Neural cell (in vitro differentiated cells): ENCODE measurements at regions not wholly inside any gene's neighbourhood (a gene's known extent, or its start where the extent isn't known, plus 50 kb on each side); places are given as distances from the start of the nearest gene placed in this dataset.

Experiments used
- H2AFZ ChIP-seq: fragments of 200-600, 300-800 bp; sonication (generic), shearing (Covaris generic); 2 replicates; pipeline ENCODE4 v1.6.0; 2014; ENCODE audit warnings: low read depth, mild to moderate bottlenecking, antibody characterized with exemption, low read length, moderate library complexity
- H3F3A ChIP-seq: fragments of 200-600 bp; shearing (Covaris generic); 2 replicates; pipeline ENCODE4 v1.6.1; 2016; ENCODE audit warnings: mild to moderate bottlenecking, moderate library complexity, mixed read lengths, antibody characterized with exemption, low read length; ENCODE audit not compliant: insufficient read depth, poor library complexity, severe bottlenecking
- H3K27ac ChIP-seq: fragments of 200-600, 300-800 bp; sonication (generic), shearing (Covaris generic); 2 replicates; pipeline ENCODE4 v1.5.1; 2014; ENCODE audit warnings: mild to moderate bottlenecking, low read length, moderate library complexity
- H3K27me3 ChIP-seq: fragments of 300-800, 200-600 bp; sonication (generic), shearing (Covaris generic); 2 replicates; pipeline ENCODE4 v1.6.0; 2014; ENCODE audit warnings: mild to moderate bottlenecking, low read depth, low read length, moderate library complexity; ENCODE audit not compliant: insufficient read depth
- H3K36me3 ChIP-seq: fragments of 300-800, 200-600 bp; sonication (generic), shearing (Covaris generic); 2 replicates; pipeline ENCODE4 v1.5.1; 2014; ENCODE audit warnings: mild to moderate bottlenecking, antibody characterized with exemption, low read length, moderate library complexity; ENCODE audit not compliant: insufficient read depth
- H3K4me2 ChIP-seq: fragments of 300-800, 200-600 bp; sonication (generic), shearing (Covaris generic); 2 replicates; pipeline ENCODE4 v1.6.0; 2014; ENCODE audit warnings: mild to moderate bottlenecking, low read length
- H3K4me3 ChIP-seq: fragments of 300-800, 200-600 bp; sonication (generic), shearing (Covaris generic); 2 replicates; pipeline ENCODE4 v1.5.1; 2014; ENCODE audit warnings: mild to moderate bottlenecking, low read length, moderate library complexity
- H3K79me2 ChIP-seq: fragments of 200-600 bp; shearing (Covaris generic); replicated peaks from 2 replicates; pipeline ENCODE4 v1.6.0; 2014; ENCODE audit warnings: mild to moderate bottlenecking, low read length, moderate library complexity; ENCODE audit not compliant: insufficient read depth
- H3K9ac ChIP-seq: fragments of 300-800, 200-600 bp; sonication (generic), shearing (Covaris generic); 2 replicates; pipeline ENCODE4 v1.6.1; 2016; ENCODE audit warnings: mild to moderate bottlenecking, low read length, mixed read lengths
- H3K9me2 ChIP-seq: fragments of 200-600 bp; shearing (Covaris generic); 2 replicates; pipeline ENCODE4 v1.6.1; 2016; ENCODE audit warnings: mild to moderate bottlenecking, low read length, mixed read lengths; ENCODE audit not compliant: insufficient read depth
- H3K9me3 ChIP-seq: fragments of 200-600, 300-800 bp; sonication (generic), shearing (Covaris generic); 2 replicates; pipeline ENCODE4 v1.6.1; 2016; ENCODE audit warnings: mild to moderate bottlenecking, mixed run types, low read length, moderate library complexity, mixed read lengths
- H4K20me1 ChIP-seq: fragments of 200-600 bp; shearing (Covaris generic); 2 replicates; pipeline ENCODE4 v1.6.1; 2016; ENCODE audit warnings: mild to moderate bottlenecking, mixed run types; ENCODE audit not compliant: insufficient read depth
- EP300 ChIP-seq: fragments of 450-650 bp; conservative IDR thresholded peaks from 2 replicates; pipeline ENCODE4 v1.6.1; 2014; ENCODE audit warnings: antibody characterized with exemption, mild to moderate bottlenecking, moderate library complexity; ENCODE audit not compliant: poor library complexity, severe bottlenecking
- EZH2 ChIP-seq: fragments of 200-600, 300-800 bp; shearing (Covaris generic), sonication (generic); IDR thresholded peaks from 2 replicates; pipeline ENCODE4 v1.6.1; 2014; ENCODE audit warnings: antibody characterized with exemption, low read length, borderline replicate concordance, mild to moderate bottlenecking; ENCODE audit not compliant: insufficient read depth, poor library complexity, severe bottlenecking
- MXI1 ChIP-seq: fragments of 450-650 bp; conservative IDR thresholded peaks from 2 replicates; pipeline ENCODE4 v1.6.1; 2014; ENCODE audit warnings: antibody characterized with exemption, mild to moderate bottlenecking; ENCODE audit not compliant: poor library complexity, severe bottlenecking
- POLR2AphosphoS5 ChIP-seq: IDR thresholded peaks from 2 replicates; pipeline ENCODE4 v1.6.1; 2012
- RAD21 ChIP-seq: fragments of 450-650 bp; conservative IDR thresholded peaks from 2 replicates; pipeline ENCODE4 v1.6.1; 2014; ENCODE audit warnings: antibody characterized with exemption, mild to moderate bottlenecking, moderate library complexity
- SMC3 ChIP-seq: fragments of 450-650 bp; conservative IDR thresholded peaks from 2 replicates; pipeline ENCODE4 v1.6.1; 2014; ENCODE audit warnings: antibody characterized with exemption, mild to moderate bottlenecking, moderate library complexity; ENCODE audit not compliant: poor library complexity
- TAF1 ChIP-seq: IDR thresholded peaks from 2 replicates; pipeline ENCODE4 v1.6.1; 2012; ENCODE audit warnings: low read depth
- TF ChIP-seq, protein P1 (sequence below): IDR thresholded peaks from 2 replicates; pipeline ENCODE4 v1.6.1; 2012; ENCODE audit warnings: borderline replicate concordance
- TF ChIP-seq, protein P2 (sequence below): fragments of 450-650 bp; IDR thresholded peaks from 2 replicates; pipeline ENCODE4 v1.5.1; 2014; ENCODE audit warnings: antibody characterized with exemption, mild to moderate bottlenecking, moderate library complexity; ENCODE audit not compliant: poor library complexity, severe bottlenecking

DNA sequence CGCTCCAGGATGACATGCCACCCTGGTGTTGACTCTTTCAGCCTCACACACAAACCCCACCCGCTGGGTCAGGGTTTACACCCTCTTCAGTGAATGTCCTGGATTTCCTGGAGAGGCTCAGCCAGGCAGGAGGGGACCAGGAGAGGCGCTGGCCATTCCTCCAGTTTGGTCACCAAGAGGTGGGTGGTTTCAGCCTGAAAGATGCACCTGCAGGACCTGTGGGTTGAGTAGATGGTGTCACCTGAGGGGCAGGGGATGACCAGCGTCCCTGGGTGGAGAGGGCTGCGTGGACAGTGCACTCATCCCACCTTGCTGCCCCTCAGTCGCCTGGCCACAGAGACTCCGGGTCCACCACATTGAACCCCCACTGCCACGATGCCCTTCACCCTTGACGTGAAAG is 179.7 kb downstream of the ASMT start:
- Histone ChIP-seq H3K79me2 (no peaks in the 10 kb centered on the region), H3K27me3 (no peaks in the 10 kb centered on the region), H3F3A (no peaks in the 10 kb centered on the region), H3K4me3 (no peak overlapping the region), H3K9me3 (no peaks in the 10 kb centered on the region), H3K27ac (no peak overlapping the region), H3K9me2 (no peaks in the 10 kb centered on the region), H3K4me2 (no peak overlapping the region), H3K9ac (no peak overlapping the region), H4K20me1 (no peaks in the 10 kb centered on the region), H3K36me3 (no peaks in the 10 kb centered on the region), H2AFZ (no peak overlapping the region)
- TF ChIP-seq EP300 (no peak), POLR2AphosphoS5 (no peak), MXI1 (no peak), TAF1 (no peak), EZH2 (no peak), RAD21 (no peak), SMC3 (no peak)
- TF ChIP-seq, protein P1, sequence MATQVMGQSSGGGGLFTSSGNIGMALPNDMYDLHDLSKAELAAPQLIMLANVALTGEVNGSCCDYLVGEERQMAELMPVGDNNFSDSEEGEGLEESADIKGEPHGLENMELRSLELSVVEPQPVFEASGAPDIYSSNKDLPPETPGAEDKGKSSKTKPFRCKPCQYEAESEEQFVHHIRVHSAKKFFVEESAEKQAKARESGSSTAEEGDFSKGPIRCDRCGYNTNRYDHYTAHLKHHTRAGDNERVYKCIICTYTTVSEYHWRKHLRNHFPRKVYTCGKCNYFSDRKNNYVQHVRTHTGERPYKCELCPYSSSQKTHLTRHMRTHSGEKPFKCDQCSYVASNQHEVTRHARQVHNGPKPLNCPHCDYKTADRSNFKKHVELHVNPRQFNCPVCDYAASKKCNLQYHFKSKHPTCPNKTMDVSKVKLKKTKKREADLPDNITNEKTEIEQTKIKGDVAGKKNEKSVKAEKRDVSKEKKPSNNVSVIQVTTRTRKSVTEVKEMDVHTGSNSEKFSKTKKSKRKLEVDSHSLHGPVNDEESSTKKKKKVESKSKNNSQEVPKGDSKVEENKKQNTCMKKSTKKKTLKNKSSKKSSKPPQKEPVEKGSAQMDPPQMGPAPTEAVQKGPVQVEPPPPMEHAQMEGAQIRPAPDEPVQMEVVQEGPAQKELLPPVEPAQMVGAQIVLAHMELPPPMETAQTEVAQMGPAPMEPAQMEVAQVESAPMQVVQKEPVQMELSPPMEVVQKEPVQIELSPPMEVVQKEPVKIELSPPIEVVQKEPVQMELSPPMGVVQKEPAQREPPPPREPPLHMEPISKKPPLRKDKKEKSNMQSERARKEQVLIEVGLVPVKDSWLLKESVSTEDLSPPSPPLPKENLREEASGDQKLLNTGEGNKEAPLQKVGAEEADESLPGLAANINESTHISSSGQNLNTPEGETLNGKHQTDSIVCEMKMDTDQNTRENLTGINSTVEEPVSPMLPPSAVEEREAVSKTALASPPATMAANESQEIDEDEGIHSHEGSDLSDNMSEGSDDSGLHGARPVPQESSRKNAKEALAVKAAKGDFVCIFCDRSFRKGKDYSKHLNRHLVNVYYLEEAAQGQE: no peak
- TF ChIP-seq, protein P2, sequence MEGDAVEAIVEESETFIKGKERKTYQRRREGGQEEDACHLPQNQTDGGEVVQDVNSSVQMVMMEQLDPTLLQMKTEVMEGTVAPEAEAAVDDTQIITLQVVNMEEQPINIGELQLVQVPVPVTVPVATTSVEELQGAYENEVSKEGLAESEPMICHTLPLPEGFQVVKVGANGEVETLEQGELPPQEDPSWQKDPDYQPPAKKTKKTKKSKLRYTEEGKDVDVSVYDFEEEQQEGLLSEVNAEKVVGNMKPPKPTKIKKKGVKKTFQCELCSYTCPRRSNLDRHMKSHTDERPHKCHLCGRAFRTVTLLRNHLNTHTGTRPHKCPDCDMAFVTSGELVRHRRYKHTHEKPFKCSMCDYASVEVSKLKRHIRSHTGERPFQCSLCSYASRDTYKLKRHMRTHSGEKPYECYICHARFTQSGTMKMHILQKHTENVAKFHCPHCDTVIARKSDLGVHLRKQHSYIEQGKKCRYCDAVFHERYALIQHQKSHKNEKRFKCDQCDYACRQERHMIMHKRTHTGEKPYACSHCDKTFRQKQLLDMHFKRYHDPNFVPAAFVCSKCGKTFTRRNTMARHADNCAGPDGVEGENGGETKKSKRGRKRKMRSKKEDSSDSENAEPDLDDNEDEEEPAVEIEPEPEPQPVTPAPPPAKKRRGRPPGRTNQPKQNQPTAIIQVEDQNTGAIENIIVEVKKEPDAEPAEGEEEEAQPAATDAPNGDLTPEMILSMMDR: no peak

DNA sequence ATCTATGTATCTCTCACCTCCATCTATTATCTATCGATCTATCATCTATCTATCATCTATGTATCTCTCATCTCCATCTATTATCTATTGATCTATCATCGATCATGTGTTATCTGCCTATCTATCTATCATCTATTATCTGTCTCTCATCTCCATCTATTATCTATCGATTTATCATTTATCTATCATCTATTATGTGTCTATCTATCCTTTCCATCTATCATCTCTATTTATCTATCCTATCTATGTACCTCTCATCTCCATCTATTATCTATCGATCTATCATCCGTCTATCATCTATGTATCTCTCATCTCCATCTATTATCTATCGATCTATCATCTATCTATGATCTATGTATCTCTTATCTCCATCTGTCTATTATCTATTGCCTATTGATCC is 188.1 kb downstream of the ASMT start:
- H3K36me3 ChIP-seq: no peaks in the 10 kb centered on the region
- H3F3A ChIP-seq: no peaks in the 10 kb centered on the region
- H3K79me2 ChIP-seq: no peaks in the 10 kb centered on the region
- no peaks in the 10 kb centered on the region for H3K9me2 ChIP-seq
- H3K27me3 ChIP-seq: no peaks in the 10 kb centered on the region
- no peak overlapping the region for H3K9ac ChIP-seq
- H2AFZ ChIP-seq: no peak overlapping the region
- TF ChIP-seq EZH2: no peak
- TF ChIP-seq, protein P1: no peak
- TF ChIP-seq RAD21: no peak
- TF ChIP-seq, protein P2: no peak
- no peak for TF ChIP-seq SMC3
- TF ChIP-seq MXI1: no peak
- no peak for TF ChIP-seq TAF1
- TF ChIP-seq EP300: no peak
- TF ChIP-seq POLR2AphosphoS5: no peak
- H3K9me3 ChIP-seq: no peaks in the 10 kb centered on the region
- no peak overlapping the region for H3K27ac ChIP-seq
- H4K20me1 ChIP-seq: no peaks in the 10 kb centered on the region
- no peak overlapping the region for H3K4me2 ChIP-seq
- no peak overlapping the region for H3K4me3 ChIP-seq
